ENCODE measurements at regions not wholly inside any gene's neighbourhood (a gene's known extent, or its start where the extent isn't known, plus 50 kb on each side); places are given as distances from the start of the nearest gene placed in this dataset.

DNA sequence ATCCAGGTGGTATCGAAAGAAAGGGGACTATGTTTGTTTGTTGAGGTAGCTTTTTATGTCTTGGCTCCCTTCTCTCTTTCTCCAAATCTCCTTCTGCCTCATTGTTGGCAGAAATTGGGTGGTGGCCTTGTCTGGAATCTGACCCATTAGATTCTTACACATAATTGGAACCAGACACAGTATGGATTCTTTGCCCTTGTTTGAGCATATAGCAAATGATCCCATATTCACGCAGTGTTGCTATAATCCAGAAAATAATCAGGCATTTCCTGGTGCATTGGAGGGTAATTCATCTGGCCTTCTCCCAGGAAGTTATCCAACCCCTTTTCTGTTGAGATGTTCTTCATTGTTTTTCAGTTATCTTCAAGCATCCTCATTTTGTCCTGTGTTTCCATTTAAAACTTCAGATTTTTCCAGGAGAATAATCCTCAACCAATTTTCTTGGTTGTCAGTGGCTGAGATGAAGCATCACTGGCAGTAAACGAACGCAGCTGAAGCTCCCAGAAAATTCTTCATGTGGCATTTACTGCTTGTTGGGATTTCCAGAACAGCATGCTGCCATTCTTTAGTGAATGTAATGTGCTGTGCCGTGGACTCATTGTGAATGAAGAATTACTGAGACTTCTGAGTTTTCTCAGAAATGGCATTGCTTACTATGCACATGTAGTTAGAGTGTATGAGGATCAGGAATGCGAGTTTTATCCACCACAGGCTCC is 70.5 kb upstream of the NTRK2 start:
- TF ChIP-seq, protein P1, sequence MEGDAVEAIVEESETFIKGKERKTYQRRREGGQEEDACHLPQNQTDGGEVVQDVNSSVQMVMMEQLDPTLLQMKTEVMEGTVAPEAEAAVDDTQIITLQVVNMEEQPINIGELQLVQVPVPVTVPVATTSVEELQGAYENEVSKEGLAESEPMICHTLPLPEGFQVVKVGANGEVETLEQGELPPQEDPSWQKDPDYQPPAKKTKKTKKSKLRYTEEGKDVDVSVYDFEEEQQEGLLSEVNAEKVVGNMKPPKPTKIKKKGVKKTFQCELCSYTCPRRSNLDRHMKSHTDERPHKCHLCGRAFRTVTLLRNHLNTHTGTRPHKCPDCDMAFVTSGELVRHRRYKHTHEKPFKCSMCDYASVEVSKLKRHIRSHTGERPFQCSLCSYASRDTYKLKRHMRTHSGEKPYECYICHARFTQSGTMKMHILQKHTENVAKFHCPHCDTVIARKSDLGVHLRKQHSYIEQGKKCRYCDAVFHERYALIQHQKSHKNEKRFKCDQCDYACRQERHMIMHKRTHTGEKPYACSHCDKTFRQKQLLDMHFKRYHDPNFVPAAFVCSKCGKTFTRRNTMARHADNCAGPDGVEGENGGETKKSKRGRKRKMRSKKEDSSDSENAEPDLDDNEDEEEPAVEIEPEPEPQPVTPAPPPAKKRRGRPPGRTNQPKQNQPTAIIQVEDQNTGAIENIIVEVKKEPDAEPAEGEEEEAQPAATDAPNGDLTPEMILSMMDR (CRISPR knock-in tag; IDR thresholded peaks at IDR 0.05), result no peak
- TF ChIP-seq ZNF256 (CRISPR knock-in tag; conservative IDR thresholded peaks at IDR 0.05) (no peak), POLR2A (IDR thresholded peaks at IDR 0.05; ENCODE audit: insufficient read depth in 1 of 2, low read depth in 2 of 2, low read length in 2 of 2) (no peak), ZNF572 (CRISPR knock-in tag; IDR thresholded peaks at IDR 0.05) (no peak), KDM4B (CRISPR knock-in tag; IDR thresholded peaks at IDR 0.05) (no peak), JUN (CRISPR knock-in tag; IDR thresholded peaks at IDR 0.05) (no peak), EZH2 (conservative IDR thresholded peaks at IDR 0.05; ENCODE audit: low read depth, low read length) (no peak)
- TF ChIP-seq, protein P2, sequence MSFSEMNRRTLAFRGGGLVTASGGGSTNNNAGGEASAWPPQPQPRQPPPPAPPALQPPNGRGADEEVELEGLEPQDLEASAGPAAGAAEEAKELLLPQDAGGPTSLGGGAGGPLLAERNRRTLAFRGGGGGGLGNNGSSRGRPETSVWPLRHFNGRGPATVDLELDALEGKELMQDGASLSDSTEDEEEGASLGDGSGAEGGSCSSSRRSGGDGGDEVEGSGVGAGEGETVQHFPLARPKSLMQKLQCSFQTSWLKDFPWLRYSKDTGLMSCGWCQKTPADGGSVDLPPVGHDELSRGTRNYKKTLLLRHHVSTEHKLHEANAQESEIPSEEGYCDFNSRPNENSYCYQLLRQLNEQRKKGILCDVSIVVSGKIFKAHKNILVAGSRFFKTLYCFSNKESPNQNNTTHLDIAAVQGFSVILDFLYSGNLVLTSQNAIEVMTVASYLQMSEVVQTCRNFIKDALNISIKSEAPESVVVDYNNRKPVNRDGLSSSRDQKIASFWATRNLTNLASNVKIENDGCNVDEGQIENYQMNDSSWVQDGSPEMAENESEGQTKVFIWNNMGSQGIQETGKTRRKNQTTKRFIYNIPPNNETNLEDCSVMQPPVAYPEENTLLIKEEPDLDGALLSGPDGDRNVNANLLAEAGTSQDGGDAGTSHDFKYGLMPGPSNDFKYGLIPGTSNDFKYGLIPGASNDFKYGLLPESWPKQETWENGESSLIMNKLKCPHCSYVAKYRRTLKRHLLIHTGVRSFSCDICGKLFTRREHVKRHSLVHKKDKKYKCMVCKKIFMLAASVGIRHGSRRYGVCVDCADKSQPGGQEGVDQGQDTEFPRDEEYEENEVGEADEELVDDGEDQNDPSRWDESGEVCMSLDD (CRISPR knock-in tag; IDR thresholded peaks at IDR 0.05; ENCODE audit: borderline replicate concordance), result no peak
- TF ChIP-seq, protein P3, sequence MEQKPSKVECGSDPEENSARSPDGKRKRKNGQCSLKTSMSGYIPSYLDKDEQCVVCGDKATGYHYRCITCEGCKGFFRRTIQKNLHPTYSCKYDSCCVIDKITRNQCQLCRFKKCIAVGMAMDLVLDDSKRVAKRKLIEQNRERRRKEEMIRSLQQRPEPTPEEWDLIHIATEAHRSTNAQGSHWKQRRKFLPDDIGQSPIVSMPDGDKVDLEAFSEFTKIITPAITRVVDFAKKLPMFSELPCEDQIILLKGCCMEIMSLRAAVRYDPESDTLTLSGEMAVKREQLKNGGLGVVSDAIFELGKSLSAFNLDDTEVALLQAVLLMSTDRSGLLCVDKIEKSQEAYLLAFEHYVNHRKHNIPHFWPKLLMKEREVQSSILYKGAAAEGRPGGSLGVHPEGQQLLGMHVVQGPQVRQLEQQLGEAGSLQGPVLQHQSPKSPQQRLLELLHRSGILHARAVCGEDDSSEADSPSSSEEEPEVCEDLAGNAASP (CRISPR knock-in tag; IDR thresholded peaks at IDR 0.05; ENCODE audit: borderline replicate concordance), result no peak
- TF ChIP-seq, protein P4, sequence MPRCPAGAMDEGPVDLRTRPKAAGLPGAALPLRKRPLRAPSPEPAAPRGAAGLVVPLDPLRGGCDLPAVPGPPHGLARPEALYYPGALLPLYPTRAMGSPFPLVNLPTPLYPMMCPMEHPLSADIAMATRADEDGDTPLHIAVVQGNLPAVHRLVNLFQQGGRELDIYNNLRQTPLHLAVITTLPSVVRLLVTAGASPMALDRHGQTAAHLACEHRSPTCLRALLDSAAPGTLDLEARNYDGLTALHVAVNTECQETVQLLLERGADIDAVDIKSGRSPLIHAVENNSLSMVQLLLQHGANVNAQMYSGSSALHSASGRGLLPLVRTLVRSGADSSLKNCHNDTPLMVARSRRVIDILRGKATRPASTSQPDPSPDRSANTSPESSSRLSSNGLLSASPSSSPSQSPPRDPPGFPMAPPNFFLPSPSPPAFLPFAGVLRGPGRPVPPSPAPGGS (CRISPR knock-in tag; IDR thresholded peaks at IDR 0.05), result no peak
- TF ChIP-seq, protein P5, sequence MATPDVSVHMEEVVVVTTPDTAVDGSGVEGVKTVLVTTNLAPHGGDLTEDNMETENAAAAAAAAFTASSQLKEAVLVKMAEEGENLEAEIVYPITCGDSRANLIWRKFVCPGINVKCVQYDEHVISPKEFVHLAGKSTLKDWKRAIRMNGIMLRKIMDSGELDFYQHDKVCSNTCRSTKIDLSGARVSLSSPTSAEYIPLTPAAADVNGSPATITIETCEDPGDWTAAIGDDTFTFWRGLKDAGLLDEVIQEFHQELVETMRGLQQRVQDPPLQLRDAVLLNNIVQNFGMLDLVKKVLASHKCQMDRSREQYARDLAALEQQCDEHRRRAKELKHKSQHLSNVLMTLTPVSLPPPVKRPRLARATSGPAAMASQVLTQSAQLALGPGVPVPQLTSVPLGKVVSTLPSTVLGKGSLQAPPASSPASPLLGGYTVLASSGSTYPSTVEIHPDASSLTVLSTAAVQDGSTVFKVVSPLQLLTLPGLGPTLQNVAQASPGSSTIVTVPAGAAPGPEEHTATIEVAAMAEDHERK (CRISPR knock-in tag; IDR thresholded peaks at IDR 0.05; ENCODE audit: low read depth), result no peak
- TF ChIP-seq, protein P6, sequence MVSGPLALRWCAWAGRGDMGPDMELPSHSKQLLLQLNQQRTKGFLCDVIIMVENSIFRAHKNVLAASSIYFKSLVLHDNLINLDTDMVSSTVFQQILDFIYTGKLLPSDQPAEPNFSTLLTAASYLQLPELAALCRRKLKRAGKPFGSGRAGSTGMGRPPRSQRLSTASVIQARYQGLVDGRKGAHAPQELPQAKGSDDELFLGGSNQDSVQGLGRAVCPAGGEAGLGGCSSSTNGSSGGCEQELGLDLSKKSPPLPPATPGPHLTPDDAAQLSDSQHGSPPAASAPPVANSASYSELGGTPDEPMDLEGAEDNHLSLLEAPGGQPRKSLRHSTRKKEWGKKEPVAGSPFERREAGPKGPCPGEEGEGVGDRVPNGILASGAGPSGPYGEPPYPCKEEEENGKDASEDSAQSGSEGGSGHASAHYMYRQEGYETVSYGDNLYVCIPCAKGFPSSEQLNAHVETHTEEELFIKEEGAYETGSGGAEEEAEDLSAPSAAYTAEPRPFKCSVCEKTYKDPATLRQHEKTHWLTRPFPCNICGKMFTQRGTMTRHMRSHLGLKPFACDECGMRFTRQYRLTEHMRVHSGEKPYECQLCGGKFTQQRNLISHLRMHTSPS (CRISPR knock-in tag; IDR thresholded peaks at IDR 0.05; ENCODE audit: low read depth), result no peak

Measured in HepG2 (cell line).